Gastrocnemius medialis (tissue), 4 donors: ENCODE measurements at regions not wholly inside any gene's neighbourhood (a gene's known extent, or its start where the extent isn't known, plus 50 kb on each side); places are given as distances from the start of the nearest gene placed in this dataset.

Experiments
- ATAC-seq, 2 donors: fragments of 150-250 bp; one replicate each; pipeline ENCODE4 v1.9.1; 2016
- DNase-seq, 2 donors: peaks; one replicate each; pipeline ENCODE4 v3.0.0-alpha.2; 2019
- H3K27ac ChIP-seq, 4 donors: fragments of 200-600 bp; sonication (generic); 1 replicate in 1 of 4; 2 replicates in 3 of 4; pipeline ENCODE4 v1.5.1; 2016 to 2018; ENCODE audit warnings: mild to moderate bottlenecking in 2 of 4, moderate library complexity in 1 of 4
- H3K27me3 ChIP-seq, 3 donors: fragments of 200-600 bp; sonication (generic) in 2 of 3; 1 replicate in 1 of 3; 2 replicates in 2 of 3; pipeline versions ENCODE4 v1.5.1 to v1.6.0; 2016 to 2019; ENCODE audit warnings: mild to moderate bottlenecking in 1 of 3, moderate library complexity in 1 of 3
- H3K36me3 ChIP-seq, 2 donors: fragments of 200-600 bp; sonication (generic) in 1 of 2; one replicate each; pipeline ENCODE4 v1.5.1; 2017 to 2018
- H3K4me1 ChIP-seq, 2 donors: fragments of 200-600 bp; sonication (generic) in 1 of 2; one replicate each; pipeline ENCODE4 v1.5.1; 2016 to 2017; ENCODE audit warnings: mild to moderate bottlenecking in 2 of 2
- H3K4me3 ChIP-seq, 4 donors: fragments of 200-600 bp; sonication (generic) in 3 of 4; 1 replicate in 1 of 4; 2 replicates in 3 of 4; pipeline ENCODE4 v1.5.1; 2016 to 2019; ENCODE audit warnings: mild to moderate bottlenecking in 2 of 4
- H3K9me3 ChIP-seq, 3 donors: fragments of 200-600 bp; sonication (generic) in 2 of 3; 1 replicate in 1 of 3; 2 replicates in 2 of 3; pipeline ENCODE4 v1.5.1; 2016 to 2019
- CTCF ChIP-seq, 5 experiments: fragments of 450-650 bp in 3 of 5; fragments of 200-600 bp in 2 of 5; sonication (generic) in 2 of 5; IDR thresholded peaks in 4 of 5; conservative IDR thresholded peaks in 1 of 5; 1 replicate in 4 of 5; 2 replicates in 1 of 5; pipeline ENCODE4 v1.5.1; 2016 to 2019; ENCODE audit warnings: antibody characterized with exemption in 5 of 5, mild to moderate bottlenecking in 3 of 5, moderate library complexity in 3 of 5
- POLR2A ChIP-seq, 2 donors: fragments of 450-650 bp; IDR thresholded peaks; one replicate each; pipeline ENCODE4 v1.6.1; 2017; ENCODE audit warnings: antibody characterized with exemption in 2 of 2, mild to moderate bottlenecking in 2 of 2, moderate library complexity in 2 of 2
- in situ Hi-C, 4 donors: fragments of 200-750 bp; cut with MboI; loops; one replicate each; pipeline versions ENCODE4 v1.15.0 to v1.8.0; 2017; ENCODE audit warnings: low sequenced_read_pairs in 4 of 4
- intact Hi-C: fragments of 100-400 bp; cut with DNase I; formaldehyde crosslinking; loops from one replicate; pipeline ENCODE4 v1.15.1; 2023; ENCODE audit warnings: low total_unique reads

GRCh38 chr4:152065545-152065944 is 304.7 kb upstream of the GATB start:
- in situ Hi-C loops (no loop called here), intact Hi-C loops (no loop called here)
- Histone ChIP-seq H3K4me3 (no peak overlapping the region), H3K9me3 (no peaks in the 10 kb centered on the region), H3K27ac (no peak overlapping the region), H3K4me1 (peaks cover 11 to 20% of the 10 kb centered on the region in 2 donors), H3K27me3 (no peaks in the 10 kb centered on the region), H3K36me3 (no peaks in the 10 kb centered on the region)
- ATAC-seq, result no peak
- no peak for DNase-seq
- TF ChIP-seq CTCF (IDR thresholded peaks at IDR 0.05 in 4 of 5, conservative IDR thresholded peaks at IDR 0.05 in 1 of 5), result no peak
- no peak for TF ChIP-seq POLR2A (IDR thresholded peaks at IDR 0.05)

- DNase-seq, result no peak
- in situ Hi-C loops, result no loop called here
- no peaks in the 10 kb centered on the region for H3K36me3 ChIP-seq
- intact Hi-C loops, result no loop called here
- H3K4me3 ChIP-seq, result no peak overlapping the region
- ATAC-seq, result no peak
- TF ChIP-seq CTCF (IDR thresholded peaks at IDR 0.05 in 4 of 5, conservative IDR thresholded peaks at IDR 0.05 in 1 of 5) (no peak), POLR2A (IDR thresholded peaks at IDR 0.05) (no peak)
- peaks cover 11 to 20% of the 10 kb centered on the region in 2 donors for H3K4me1 ChIP-seq
- H3K27me3 ChIP-seq, result no peaks in the 10 kb centered on the region
- H3K27ac ChIP-seq, result peak overlapping the region in 1 of 4 donors; percentile 65
- no peaks in the 10 kb centered on the region for H3K9me3 ChIP-seq
Observed at GRCh38 chr4:152064753-152065152, 303.9 kb upstream of the GATB start.

GRCh38 chr4:152064282-152064681 is 303.5 kb upstream of the GATB start:
- intact Hi-C loops, result no loop called here
- TF ChIP-seq POLR2A (IDR thresholded peaks at IDR 0.05) (no peak), CTCF (IDR thresholded peaks at IDR 0.05 in 4 of 5, conservative IDR thresholded peaks at IDR 0.05 in 1 of 5) (no peak)
- H3K4me3 ChIP-seq, result peak overlapping the region in 1 of 4 donors; percentile 13
- ATAC-seq (no peak), DNase-seq (no peak)
- no peaks in the 10 kb centered on the region for H3K36me3 ChIP-seq
- no peaks in the 10 kb centered on the region for H3K9me3 ChIP-seq
- peak overlapping the region in 3 of 4 donors; percentile 44 to 65 (median 50) for H3K27ac ChIP-seq
- in situ Hi-C loops, result no loop called here
- peaks cover 11 to 20% of the 10 kb centered on the region in 2 donors for H3K4me1 ChIP-seq
- no peaks in the 10 kb centered on the region for H3K27me3 ChIP-seq

GRCh38 chr4:152063621-152064240 is 302.9 kb upstream of the GATB start:
- Histone ChIP-seq H3K4me3 (peak overlapping the region in 1 of 4 donors; percentile 13), H3K9me3 (no peaks in the 10 kb centered on the region), H3K27ac (peak overlapping the region in 3 of 4 donors; percentile 44 to 65 (median 50)), H3K4me1 (peaks cover 11 to 20% of the 10 kb centered on the region in 2 donors), H3K36me3 (no peaks in the 10 kb centered on the region), H3K27me3 (no peaks in the 10 kb centered on the region)
- intact Hi-C loops (no loop called here), in situ Hi-C loops (no loop called here)
- peak in 2 of 5 experiments; percentile 18 to 39 for TF ChIP-seq CTCF (IDR thresholded peaks at IDR 0.05 in 4 of 5, conservative IDR thresholded peaks at IDR 0.05 in 1 of 5)
- no peak for TF ChIP-seq POLR2A (IDR thresholded peaks at IDR 0.05)
- DNase-seq (peak; percentile 37 to 47), ATAC-seq (peak; percentile 91 to 92)
